Liver (tissue), 8 donors: ENCODE measurements at regions not wholly inside any gene's neighbourhood (a gene's known extent, or its start where the extent isn't known, plus 50 kb on each side); places are given as distances from the start of the nearest gene placed in this dataset.

Experiments used
- DNase-seq: peaks from one replicate; pipeline ENCODE4 v3.0.0-alpha.2; 2017; ENCODE audit warnings: low spot score
- H3K27ac ChIP-seq, 2 donors: one replicate each; pipeline ENCODE4 v1.7.0; 2013; ENCODE audit warnings: inconsistent platforms in 2 of 2, low read length in 2 of 2, control low read depth in 1 of 2, low read depth in 1 of 2, mild to moderate bottlenecking in 1 of 2
- H3K27me3 ChIP-seq, 4 donors: one replicate each; pipeline versions ENCODE4 v1.6.1 to v1.7.0; 2013; ENCODE audit warnings: low read length in 3 of 4, inconsistent platforms in 1 of 4, mild to moderate bottlenecking in 1 of 4, moderate library complexity in 1 of 4; ENCODE audit not compliant: control insufficient read depth in 4 of 4, insufficient read depth in 4 of 4
- H3K36me3 ChIP-seq, 4 donors: one replicate each; pipeline versions ENCODE4 v1.6.1 to v1.7.0; 2013; ENCODE audit warnings: low read length in 3 of 4, mild to moderate bottlenecking in 3 of 4, low read depth in 1 of 4, moderate library complexity in 1 of 4; ENCODE audit not compliant: control insufficient read depth in 4 of 4, insufficient read depth in 3 of 4
- H3K4me1 ChIP-seq, 4 donors: one replicate each; pipeline versions ENCODE4 v1.6.1 to v1.7.0; 2013; ENCODE audit warnings: low read length in 3 of 4, mild to moderate bottlenecking in 3 of 4, moderate library complexity in 1 of 4; ENCODE audit not compliant: control insufficient read depth in 4 of 4, insufficient read depth in 4 of 4
- H3K4me3 ChIP-seq, 3 donors: one replicate each; pipeline versions ENCODE4 v1.6.1 to v1.7.0; 2013; ENCODE audit warnings: low read length in 3 of 3, control low read depth in 1 of 3, low read depth in 1 of 3, mild to moderate bottlenecking in 1 of 3
- H3K9ac ChIP-seq, 2 donors: one replicate each; pipeline ENCODE4 v1.7.0; 2013; ENCODE audit warnings: low read length in 2 of 2, mild to moderate bottlenecking in 2 of 2, moderate library complexity in 2 of 2, control low read depth in 1 of 2, low read depth in 1 of 2
- H3K9me3 ChIP-seq, 4 donors: one replicate each; pipeline versions ENCODE4 v1.6.1 to v1.7.0; 2013; ENCODE audit warnings: low read length in 3 of 4; ENCODE audit not compliant: control insufficient read depth in 4 of 4
- ATF3 ChIP-seq: IDR thresholded peaks from 2 replicates; pipeline ENCODE4 v1.6.1; 2016; ENCODE audit warnings: antibody characterized with exemption
- CTCF ChIP-seq: fragments of 150-350 bp; IDR thresholded peaks from 2 replicates; pipeline ENCODE4 v1.5.1; 2017; ENCODE audit warnings: improper control_type of control experiment, low read depth, low read length; ENCODE audit not compliant: missing input control
- EGR1 ChIP-seq, 2 donors: IDR thresholded peaks; 2 replicates each; pipeline ENCODE4 v1.6.1; 2016 to 2018; ENCODE audit warnings: antibody characterized with exemption in 2 of 2, low read depth in 2 of 2
- FOXA1 ChIP-seq: IDR thresholded peaks from 2 replicates; pipeline ENCODE4 v1.6.1; 2016; ENCODE audit warnings: antibody characterized with exemption
- FOXA2 ChIP-seq: IDR thresholded peaks from 2 replicates; pipeline ENCODE4 v1.6.1; 2016; ENCODE audit warnings: antibody characterized with exemption
- GABPA ChIP-seq, 2 donors: IDR thresholded peaks in 1 of 2; conservative IDR thresholded peaks in 1 of 2; 2 replicates each; pipeline ENCODE4 v1.6.1; 2016; ENCODE audit warnings: antibody characterized with exemption in 2 of 2, mild to moderate bottlenecking in 1 of 2, moderate library complexity in 1 of 2
- HNF4G ChIP-seq: IDR thresholded peaks from 2 replicates; pipeline ENCODE4 v1.6.1; 2016; ENCODE audit warnings: antibody characterized with exemption
- JUND ChIP-seq, 2 donors: IDR thresholded peaks; 2 replicates each; pipeline ENCODE4 v1.6.1; 2016; ENCODE audit warnings: antibody characterized with exemption in 2 of 2
- NR2F2 ChIP-seq: IDR thresholded peaks from 2 replicates; pipeline ENCODE4 v1.6.1; 2016; ENCODE audit warnings: antibody characterized with exemption
- RAD21 ChIP-seq, 2 donors: IDR thresholded peaks; 2 replicates each; pipeline ENCODE4 v1.6.1; 2016; ENCODE audit warnings: antibody characterized with exemption in 2 of 2, mild to moderate bottlenecking in 2 of 2
- REST ChIP-seq: IDR thresholded peaks from 2 replicates; pipeline ENCODE4 v1.6.1; 2016; ENCODE audit warnings: antibody characterized with exemption, mild to moderate bottlenecking
- RXRA ChIP-seq, 2 donors: IDR thresholded peaks; 2 replicates each; pipeline ENCODE4 v1.6.1; 2017 to 2018; ENCODE audit warnings: antibody characterized with exemption in 2 of 2, mild to moderate bottlenecking in 1 of 2
- SP1 ChIP-seq: IDR thresholded peaks from 2 replicates; pipeline ENCODE4 v1.6.1; 2018; ENCODE audit warnings: antibody characterized with exemption, mild to moderate bottlenecking
- TAF1 ChIP-seq: conservative IDR thresholded peaks from 2 replicates; pipeline ENCODE4 v1.6.1; 2016; ENCODE audit warnings: antibody characterized with exemption, mild to moderate bottlenecking
- YY1 ChIP-seq: IDR thresholded peaks from 2 replicates; pipeline ENCODE4 v1.6.1; 2016; ENCODE audit warnings: antibody characterized with exemption, mild to moderate bottlenecking
- WGBS: extraction: QIAGEN DNeasy Blood & Tissue Kit; methylation state at CpG from one replicate; pipeline ENCODE4 v1.1.7; 2013; 5-methylcytosine and 5-hydroxymethylcytosine counted together
- TF ChIP-seq, protein P1 (sequence below): IDR thresholded peaks from 2 replicates; pipeline ENCODE4 v1.6.1; 2016; ENCODE audit warnings: antibody characterized with exemption
- donor health status: healthy.
- donor health status: healthy.
- donor health status: healthy.
- donor health status: healthy.
- donor health status: healthy.

GRCh38 chr11:128254941-128255340, 332.4 kb downstream of the ETS1 start:
- H3K4me1 ChIP-seq: no peaks in the 10 kb centered on the region
- DNase-seq: no peak
- no peaks in the 10 kb centered on the region for H3K36me3 ChIP-seq
- H3K4me3 ChIP-seq: no peak overlapping the region
- no peaks in the 10 kb centered on the region for H3K9me3 ChIP-seq
- TF ChIP-seq FOXA1 (no peak), HNF4G (no peak), RXRA (IDR thresholded peaks at IDR 0.05) (no peak), YY1 (no peak), REST (no peak), GABPA (IDR thresholded peaks at IDR 0.05 in 1 of 2, conservative IDR thresholded peaks at IDR 0.05 in 1 of 2) (no peak), FOXA2 (no peak), SP1 (no peak)
- no peak overlapping the region for H3K9ac ChIP-seq
- H3K27ac ChIP-seq: no peak overlapping the region
- H3K27me3 ChIP-seq: no peaks in the 10 kb centered on the region

DNA sequence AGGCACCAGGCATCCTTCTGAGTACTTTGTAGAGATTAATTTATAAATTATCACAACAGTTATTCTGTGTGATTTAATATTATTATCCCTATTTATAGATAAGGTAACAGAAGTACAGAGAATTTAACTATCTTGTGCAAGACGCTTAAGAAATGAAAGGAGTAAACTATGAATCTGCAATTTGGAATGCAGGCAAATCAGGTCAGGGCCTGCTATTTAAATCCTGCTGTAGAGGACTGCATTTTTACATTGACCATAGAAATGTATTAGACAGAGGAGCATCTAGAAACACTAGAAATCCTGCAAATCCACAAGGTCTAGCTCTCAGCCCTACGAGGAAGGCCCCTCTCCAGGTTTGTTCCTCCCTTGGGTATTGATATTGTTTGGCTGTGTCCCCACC, 336.2 kb downstream of the ETS1 start:
- no peak overlapping the region for H3K4me3 ChIP-seq
- peaks cover 0 to 4% (median 0%) of the 10 kb centered on the region in 4 donors for H3K4me1 ChIP-seq
- WGBS: 79% methylated on average over 2 of the region's 2 CpGs
- no peaks in the 10 kb centered on the region for H3K36me3 ChIP-seq
- TF ChIP-seq REST: no peak
- TF ChIP-seq RXRA (IDR thresholded peaks at IDR 0.05): no peak
- TF ChIP-seq RAD21 (IDR thresholded peaks at IDR 0.05): no peak
- no peak for TF ChIP-seq YY1
- no peak for TF ChIP-seq EGR1 (IDR thresholded peaks at IDR 0.05; ENCODE audit: low read depth in 2 of 2)
- no peak for TF ChIP-seq JUND (IDR thresholded peaks at IDR 0.05)
- TF ChIP-seq, protein P1, sequence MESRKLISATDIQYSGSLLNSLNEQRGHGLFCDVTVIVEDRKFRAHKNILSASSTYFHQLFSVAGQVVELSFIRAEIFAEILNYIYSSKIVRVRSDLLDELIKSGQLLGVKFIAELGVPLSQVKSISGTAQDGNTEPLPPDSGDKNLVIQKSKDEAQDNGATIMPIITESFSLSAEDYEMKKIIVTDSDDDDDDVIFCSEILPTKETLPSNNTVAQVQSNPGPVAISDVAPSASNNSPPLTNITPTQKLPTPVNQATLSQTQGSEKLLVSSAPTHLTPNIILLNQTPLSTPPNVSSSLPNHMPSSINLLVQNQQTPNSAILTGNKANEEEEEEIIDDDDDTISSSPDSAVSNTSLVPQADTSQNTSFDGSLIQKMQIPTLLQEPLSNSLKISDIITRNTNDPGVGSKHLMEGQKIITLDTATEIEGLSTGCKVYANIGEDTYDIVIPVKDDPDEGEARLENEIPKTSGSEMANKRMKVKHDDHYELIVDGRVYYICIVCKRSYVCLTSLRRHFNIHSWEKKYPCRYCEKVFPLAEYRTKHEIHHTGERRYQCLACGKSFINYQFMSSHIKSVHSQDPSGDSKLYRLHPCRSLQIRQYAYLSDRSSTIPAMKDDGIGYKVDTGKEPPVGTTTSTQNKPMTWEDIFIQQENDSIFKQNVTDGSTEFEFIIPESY: no peak
- no peak for TF ChIP-seq SP1
- no peak for TF ChIP-seq CTCF
- TF ChIP-seq TAF1: no peak
- no peak for TF ChIP-seq ATF3
- no peak for TF ChIP-seq FOXA1
- no peak for TF ChIP-seq NR2F2
- H3K9me3 ChIP-seq: no peaks in the 10 kb centered on the region
- DNase-seq: no peak
- no peaks in the 10 kb centered on the region for H3K27me3 ChIP-seq
- no peak overlapping the region for H3K27ac ChIP-seq
- H3K9ac ChIP-seq: no peak overlapping the region
